IMR-90 (cell line): ENCODE measurements at regions not wholly inside any gene's neighbourhood (a gene's known extent, or its start where the extent isn't known, plus 50 kb on each side); places are given as distances from the start of the nearest gene placed in this dataset.

Source experiments
- ATAC-seq: fragments of 200-7000 bp; cut with Tn5 transposase; 2 replicates; pipeline ENCODE4 v1.9.1; 2020; ENCODE audit warnings: low read depth, mild to moderate bottlenecking, moderate library complexity
- BruUV-seq: library from RNA; stranded (reverse); fragments of 400-500 nt; replicated peaks from 2 replicates; lab custom pipeline; 2021; lab: Mats Ljungman, UMichigan
- CTCF ChIA-PET: fragments of 300-600 bp; formaldehyde crosslinking; extraction: SDS; loops from one replicate; lab custom pipeline; 2021; ENCODE audit warnings: antibody characterized with exemption; lab: Yijun Ruan, JAX
- POLR2A ChIA-PET: fragments of 300-600 bp; sonication (Branson Sonifier 250); formaldehyde crosslinking; loops from one replicate; lab custom pipeline; 2022; ENCODE audit warnings: antibody characterized with exemption; ENCODE audit not compliant: unreplicated experiment; lab: Charles Lee
- DNase-seq: peaks from one replicate; pipeline ENCODE4 v3.0.0; 2013
- H2AFZ ChIP-seq: replicated peaks from 2 replicates; pipeline ENCODE3; 2013; ENCODE audit warnings: low read length, mild to moderate bottlenecking; ENCODE audit not compliant: poor library complexity
- H2AK5ac ChIP-seq: 2 replicates; pipeline ENCODE4 v1.6.1; 2013; ENCODE audit warnings: low read depth, low read length, inconsistent platforms
- H2AK9ac ChIP-seq: replicated peaks from 2 replicates; pipeline ENCODE3; 2013; ENCODE audit warnings: mild to moderate bottlenecking, low read depth, low read length, moderate library complexity; ENCODE audit not compliant: poor library complexity
- H2BK120ac ChIP-seq: 2 replicates; pipeline ENCODE4 v1.6.1; 2013; ENCODE audit warnings: low read depth, low read length, inconsistent platforms
- H2BK15ac ChIP-seq: 3 replicates; pipeline ENCODE4 v1.6.1; 2013; ENCODE audit warnings: low read depth, low read length, inconsistent platforms
- H2BK20ac ChIP-seq: 2 replicates; pipeline ENCODE4 v1.6.1; 2013; ENCODE audit warnings: low read depth, mild to moderate bottlenecking, inconsistent platforms, low read length, moderate library complexity
- H2BK5ac ChIP-seq: 2 replicates; pipeline ENCODE4 v1.6.1; 2013; ENCODE audit warnings: mild to moderate bottlenecking, low read depth, low read length, inconsistent platforms; ENCODE audit not compliant: poor library complexity, severe bottlenecking
- H3K14ac ChIP-seq: replicated peaks from 2 replicates; pipeline ENCODE4 v1.6.1; 2013; ENCODE audit warnings: low read depth, low read length, inconsistent platforms
- H3K18ac ChIP-seq: 2 replicates; pipeline ENCODE4 v1.6.1; 2013; ENCODE audit warnings: low read depth, low read length, control low read depth
- H3K23ac ChIP-seq: 2 replicates; pipeline ENCODE4 v1.6.1; 2013; ENCODE audit warnings: low read depth, low read length, inconsistent platforms
- H3K27ac ChIP-seq: 2 replicates; pipeline ENCODE4 v1.5.1; 2013; ENCODE audit warnings: mild to moderate bottlenecking, control low read depth, low read length; ENCODE audit not compliant: insufficient read depth
- H3K27me3 ChIP-seq: 2 replicates; pipeline ENCODE4 v1.6.1; 2013; ENCODE audit warnings: low read length; ENCODE audit not compliant: control insufficient read depth, insufficient read depth
- H3K36me3 ChIP-seq: 2 replicates; pipeline ENCODE4 v1.6.1; 2013; ENCODE audit warnings: low read length, mixed read lengths; ENCODE audit not compliant: control insufficient read depth, insufficient read depth
- H3K4ac ChIP-seq: 2 replicates; pipeline ENCODE4 v1.6.1; 2013; ENCODE audit warnings: low read depth, low read length, inconsistent platforms
- H3K4me1 ChIP-seq: 2 replicates; pipeline ENCODE4 v1.6.1; 2013; ENCODE audit warnings: low read length, mixed read lengths; ENCODE audit not compliant: control insufficient read depth, insufficient read depth
- H3K4me2 ChIP-seq: 2 replicates; pipeline ENCODE4 v1.6.1; 2013; ENCODE audit warnings: low read depth, mild to moderate bottlenecking, control low read depth, low read length, moderate library complexity
- H3K4me3 ChIP-seq: 2 replicates; pipeline ENCODE4 v1.5.1; 2013; ENCODE audit warnings: low read depth, mild to moderate bottlenecking, control low read depth, low read length, moderate library complexity; ENCODE audit not compliant: insufficient read depth
- H3K56ac ChIP-seq: 2 replicates; pipeline ENCODE4 v1.6.1; 2013; ENCODE audit warnings: low read length, inconsistent platforms; ENCODE audit not compliant: insufficient read depth; ENCODE audit errors: extremely low read depth
- H3K79me1 ChIP-seq, 2 experiments: 2 replicates each; pipeline ENCODE4 v1.6.1; 2013; ENCODE audit warnings: low read length in 2 of 2, inconsistent platforms in 1 of 2, low read depth in 1 of 2
- H3K9ac ChIP-seq: 2 replicates; pipeline ENCODE4 v1.6.1; 2013; ENCODE audit warnings: low read depth, low read length, control low read depth
- H3K9me1 ChIP-seq: 2 replicates; pipeline ENCODE4 v1.6.1; 2013; ENCODE audit warnings: low read length, inconsistent platforms; ENCODE audit not compliant: insufficient read depth
- H3K9me3 ChIP-seq: 2 replicates; pipeline ENCODE4 v1.6.1; 2013; ENCODE audit warnings: low read length; ENCODE audit not compliant: control insufficient read depth, insufficient read depth
- H4K20me1 ChIP-seq: 2 replicates; pipeline ENCODE4 v1.6.1; 2013; ENCODE audit warnings: low read length, inconsistent platforms; ENCODE audit not compliant: insufficient read depth
- H4K5ac ChIP-seq: 2 replicates; pipeline ENCODE4 v1.6.1; 2013; ENCODE audit warnings: mild to moderate bottlenecking, low read depth, low read length, control low read depth
- H4K8ac ChIP-seq, 2 experiments: 2 replicates each; pipeline ENCODE4 v1.6.1; 2013; ENCODE audit warnings: low read depth in 2 of 2, low read length in 2 of 2, control low read depth in 1 of 2, inconsistent platforms in 1 of 2
- H4K91ac ChIP-seq: 2 replicates; pipeline ENCODE4 v1.6.1; 2013; ENCODE audit warnings: low read depth, low read length, inconsistent platforms; ENCODE audit not compliant: insufficient read depth
- POLR2A ChIP-seq: IDR thresholded peaks from 2 replicates; pipeline ENCODE4 v1.6.1; 2012; ENCODE audit warnings: mild to moderate bottlenecking, low read depth, low read length
- WGBS, 2 experiments: methylation state at CpG; one replicate each; pipeline versions ENCODE4 v1.1.5 to v1.1.7; 2013; ENCODE audit warnings: missing lambda C conversion rate in 2 of 2; ENCODE audit not compliant: insufficient read length in 1 of 2; ENCODE audit errors: extremely low coverage in 2 of 2; 5-methylcytosine and 5-hydroxymethylcytosine counted together
- dilution Hi-C: fragments of 300-500 bp; cut with HindIII; formaldehyde crosslinking; loops from one replicate; pipeline ENCODE4 v1.14.3; 2018; ENCODE audit warnings: low sequenced_read_pairs; ENCODE audit not compliant: unreplicated experiment
- in situ Hi-C: fragments of 300-500 bp; cut with MboI; formaldehyde crosslinking; loops from 3 replicates; pipeline ENCODE4 v1.14.3; 2019; ENCODE audit warnings: low sequenced_read_pairs, inconsistent platforms, mixed read lengths
- intact Hi-C: fragments of 100-400 bp; cut with micrococcal nuclease; formaldehyde crosslinking; loops from 2 replicates; pipeline ENCODE4 v1.10.0; 2022
- TF ChIP-seq, protein P1 (sequence below): fragments of 150-350 bp; IDR thresholded peaks from 2 replicates; pipeline ENCODE4 v1.6.1; 2017; ENCODE audit warnings: mild to moderate bottlenecking, antibody characterized with exemption, low read length, low read depth

DNA sequence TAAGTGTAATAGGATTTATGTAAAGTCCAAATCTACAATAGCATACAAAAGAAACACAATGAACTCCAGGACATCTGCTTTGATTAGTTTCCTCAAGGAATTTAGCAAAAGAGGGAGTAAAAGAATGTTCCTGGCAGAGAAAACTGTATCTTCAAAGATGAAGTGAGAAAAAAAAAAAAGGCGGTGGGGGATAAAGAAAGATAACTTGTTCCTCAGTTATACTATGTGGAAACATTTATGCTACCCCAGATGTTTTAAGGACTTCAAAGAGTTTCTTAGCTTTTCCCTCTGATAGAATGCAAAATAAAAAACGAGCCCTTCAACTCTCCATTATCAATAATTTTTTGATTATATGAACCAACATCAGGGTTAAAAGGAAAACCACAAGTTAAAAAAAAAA, 908.9 kb upstream of the ADGRL2 start:
- CTCF ChIA-PET = interaction anchor here (0.6 to 1.2 kb wide), 4 partner anchors 11 to 1265 kb away, joined by 4 to 7 read pairs (median 5); no protein-coding TSS in a partner anchor
- ATAC-seq (no peak), DNase-seq (no peak)
- H2BK5ac ChIP-seq = no peak overlapping the region
- dilution Hi-C loops (no loop called here), in situ Hi-C loops (no loop called here), intact Hi-C loops (no loop called here)
- H3K18ac ChIP-seq = no peak overlapping the region
- no peak overlapping the region for H3K27ac ChIP-seq
- BruUV-seq = no TSS peak
- no peak overlapping the region for H3K4ac ChIP-seq
- TF ChIP-seq, protein P1, sequence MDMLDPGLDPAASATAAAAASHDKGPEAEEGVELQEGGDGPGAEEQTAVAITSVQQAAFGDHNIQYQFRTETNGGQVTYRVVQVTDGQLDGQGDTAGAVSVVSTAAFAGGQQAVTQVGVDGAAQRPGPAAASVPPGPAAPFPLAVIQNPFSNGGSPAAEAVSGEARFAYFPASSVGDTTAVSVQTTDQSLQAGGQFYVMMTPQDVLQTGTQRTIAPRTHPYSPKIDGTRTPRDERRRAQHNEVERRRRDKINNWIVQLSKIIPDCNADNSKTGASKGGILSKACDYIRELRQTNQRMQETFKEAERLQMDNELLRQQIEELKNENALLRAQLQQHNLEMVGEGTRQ = no peak
- no peak for TF ChIP-seq POLR2A
- H3K4me1 ChIP-seq = no peaks in the 10 kb centered on the region; the same call in 1 of the 2 replicates
- no peak overlapping the region for H2AK9ac ChIP-seq
- H3K9me1 ChIP-seq = 0 out of 2 replicates have a peak, but pooled peaks cover 3% of the 10 kb centered on the region
- no peak overlapping the region for H2AK5ac ChIP-seq
- H3K27me3 ChIP-seq = no peaks in the 10 kb centered on the region
- no peaks in the 10 kb centered on the region for H4K20me1 ChIP-seq
- H3K23ac ChIP-seq = no peak overlapping the region
- no peak overlapping the region for H4K8ac ChIP-seq
- no CpG with 5 or more reads among the region's 2 CpGs for WGBS, 2 experiments
- H2BK120ac ChIP-seq = no peak overlapping the region
- H2AFZ ChIP-seq = no peak overlapping the region
- no peaks in the 10 kb centered on the region for H3K36me3 ChIP-seq
- H3K4me2 ChIP-seq = no peak overlapping the region
- no peak overlapping the region for H2BK20ac ChIP-seq
- no peak overlapping the region for H3K14ac ChIP-seq
- no peak overlapping the region for H3K9ac ChIP-seq
- no peak overlapping the region for H3K56ac ChIP-seq
- H2BK15ac ChIP-seq = no peak overlapping the region
- H3K79me1 ChIP-seq = no peaks in the 10 kb centered on the region
- POLR2A ChIA-PET = no interaction called here
- H4K5ac ChIP-seq = no peak overlapping the region
- no peak overlapping the region for H4K91ac ChIP-seq
- H3K4me3 ChIP-seq = no peak overlapping the region
- H3K9me3 ChIP-seq = no peaks in the 10 kb centered on the region
